K562 (cell line): ENCODE measurements at regions not wholly inside any gene's neighbourhood (a gene's known extent, or its start where the extent isn't known, plus 50 kb on each side); places are given as distances from the start of the nearest gene placed in this dataset.

Experiments used
- ATAC-seq: fragments of 200-7000 bp; cut with Tn5 transposase; 3 replicates; pipeline ENCODE4 v1.9.1; 2020; ENCODE audit warnings: moderate library complexity
- BruUV-seq: library from RNA; stranded (reverse); fragments of 400-500 nt; replicated peaks from 2 replicates; lab custom pipeline; 2021; lab: Mats Ljungman, UMichigan
- CTCF ChIA-PET: fragments of 300-600 bp; formaldehyde crosslinking; extraction: SDS; loops from one replicate; lab custom pipeline; 2021; ENCODE audit warnings: low intra/inter-chr PET ratio; lab: Yijun Ruan, JAX
- POLR2A ChIA-PET: fragments of 300-600, 350-650 bp; sonication (Branson Sonifier 250); formaldehyde crosslinking; extraction: SDS; loops from one replicate; lab custom pipeline; 2021; ENCODE audit warnings: antibody characterized with exemption, inconsistent platforms; lab: Yijun Ruan, JAX
- DNase-seq, 4 experiments: peaks; one replicate each; pipeline versions ENCODE4 v3.0.0 to v3.0.0-alpha.2; 2011 to 2018; ENCODE audit warnings: low spot score in 3 of 4, mixed read lengths in 3 of 4; ENCODE audit errors: extremely low read depth in 1 of 4
- FAIRE-seq: peaks from 2 replicates; lab custom pipeline; 2011; peaks lifted over from hg19 to GRCh38; lab: Jason Lieb, UNC
- H2AFZ ChIP-seq: 2 replicates; pipeline ENCODE4 v1.6.0; 2011; ENCODE audit warnings: low read depth, low read length, control low read depth, inconsistent platforms
- H3K27ac ChIP-seq: fragments of 200-600 bp; 3 replicates; pipeline ENCODE4 v1.8.0; 2011; ENCODE audit warnings: low read depth, mild to moderate bottlenecking, control low read depth, inconsistent platforms, low read length, moderate library complexity, mixed read lengths; ENCODE audit errors: extremely low read depth
- H3K27me3 ChIP-seq, 2 experiments: fragments of 300-600 bp in 1 of 2; 2 replicates in 1 of 2; 3 replicates in 1 of 2; pipeline versions ENCODE4 v1.6.0 to v1.8.0; 2011; ENCODE audit warnings: inconsistent platforms in 2 of 2, low read length in 2 of 2, mild to moderate bottlenecking in 1 of 2, mixed read lengths in 1 of 2, moderate library complexity in 1 of 2; ENCODE audit not compliant: control insufficient read depth in 2 of 2, insufficient read depth in 2 of 2
- H3K36me3 ChIP-seq: fragments of 300-600 bp; 3 replicates; pipeline ENCODE4 v1.8.0; 2011; ENCODE audit warnings: mild to moderate bottlenecking, low read length, inconsistent platforms; ENCODE audit not compliant: control insufficient read depth, insufficient read depth
- H3K4me1 ChIP-seq, 2 experiments: fragments of 200-600 bp in 1 of 2; replicated peaks in 1 of 2; 2 replicates in 1 of 2; 3 replicates in 1 of 2; pipeline versions ENCODE4 v1.5.1 to v1.8.0; 2011; ENCODE audit warnings: inconsistent platforms in 2 of 2, low read length in 2 of 2, mild to moderate bottlenecking in 1 of 2, mixed read lengths in 1 of 2, moderate library complexity in 1 of 2; ENCODE audit not compliant: control insufficient read depth in 2 of 2, insufficient read depth in 2 of 2
- H3K4me2 ChIP-seq: 2 replicates; pipeline ENCODE4 v1.6.1; 2011; ENCODE audit warnings: low read length, control low read depth, inconsistent platforms, mixed read lengths; ENCODE audit not compliant: insufficient read depth
- H3K4me3 ChIP-seq: fragments of 200-600 bp; sonication (generic), shearing (Covaris generic); 2 replicates; pipeline ENCODE4 v1.5.1; 2016; ENCODE audit warnings: control low read depth, inconsistent platforms
- H3K79me2 ChIP-seq: fragments of 200-600 bp; 3 replicates; pipeline ENCODE4 v1.8.0; 2011; ENCODE audit warnings: low read length, inconsistent platforms; ENCODE audit not compliant: control insufficient read depth, insufficient read depth
- H3K9ac ChIP-seq, 2 experiments: 2 replicates each; pipeline versions ENCODE4 v1.6.0 to v1.6.1; 2011; ENCODE audit warnings: low read depth in 2 of 2, low read length in 2 of 2, control low read depth in 1 of 2, inconsistent platforms in 1 of 2, mild to moderate bottlenecking in 1 of 2, mixed read lengths in 1 of 2; ENCODE audit not compliant: insufficient read depth in 1 of 2
- H3K9me1 ChIP-seq: one replicate; pipeline ENCODE4 v1.6.0; 2011; ENCODE audit warnings: inconsistent platforms, mild to moderate bottlenecking, low read length, moderate library complexity; ENCODE audit not compliant: control insufficient read depth, insufficient read depth
- H3K9me3 ChIP-seq: replicated peaks from 2 replicates; pipeline ENCODE4 v1.5.1; 2011; ENCODE audit warnings: low read depth, low read length, inconsistent platforms; ENCODE audit not compliant: control insufficient read depth, insufficient read depth
- H4K20me1 ChIP-seq: replicated peaks from 2 replicates; pipeline ENCODE4 v1.6.1; 2011; ENCODE audit warnings: low read length, inconsistent platforms, mixed read lengths; ENCODE audit not compliant: control insufficient read depth, insufficient read depth
- EZH2 ChIP-seq: IDR thresholded peaks from 2 replicates; pipeline ENCODE4 v1.6.1; 2012; ENCODE audit warnings: low read depth, mild to moderate bottlenecking, inconsistent platforms, low read length, borderline replicate concordance
- FUS ChIP-seq: fragments of 200-400 bp; formaldehyde crosslinking; optimal IDR thresholded peaks from 2 replicates; pipeline ENCODE3; 2017; ENCODE audit warnings: low read depth, low read length
- MCM2 ChIP-seq: fragments of 450-650 bp; IDR thresholded peaks from 2 replicates; pipeline ENCODE4 v1.6.1; 2017; ENCODE audit warnings: low read depth, mild to moderate bottlenecking
- PBX2 ChIP-seq, 2 experiments: IDR thresholded peaks in 1 of 2; conservative IDR thresholded peaks in 1 of 2; 2 replicates each; pipeline ENCODE4 v1.6.1; 2016; ENCODE audit warnings: low read depth in 2 of 2, mild to moderate bottlenecking in 1 of 2, missing compliant biosample characterization in 1 of 2, missing genetic modification characterization in 1 of 2, moderate library complexity in 1 of 2
- RFX5 ChIP-seq: IDR thresholded peaks from 2 replicates; pipeline ENCODE4 v1.6.1; 2011; ENCODE audit warnings: low read depth, mild to moderate bottlenecking, improper control_type of control experiment, low read length
- TAF9B ChIP-seq: fragments of 450-650 bp; IDR thresholded peaks from 2 replicates; pipeline ENCODE4 v1.6.1; 2018; ENCODE audit warnings: mild to moderate bottlenecking; ENCODE audit not compliant: partially characterized antibody
- TEAD2 ChIP-seq: fragments of 450-650 bp; IDR thresholded peaks from 2 replicates; pipeline ENCODE4 v1.6.1; 2016; ENCODE audit warnings: missing genetic modification characterization, control low read depth, missing compliant biosample characterization
- UBTF ChIP-seq, 2 experiments: IDR thresholded peaks; 2 replicates each; pipeline ENCODE4 v1.6.1; 2012; ENCODE audit warnings: improper control_type of control experiment in 2 of 2, low read depth in 2 of 2, low read length in 2 of 2, borderline replicate concordance in 1 of 2
- ZEB2 ChIP-seq: fragments of 450-650 bp; IDR thresholded peaks from 2 replicates; pipeline ENCODE4 v1.6.1; 2016
- ZKSCAN8 ChIP-seq: fragments of 200-800 bp; sonication (Bioruptor generic); IDR thresholded peaks from 2 replicates; pipeline ENCODE4 v1.6.1; 2016; ENCODE audit warnings: missing genetic modification characterization, missing compliant biosample characterization
- ZNF12 ChIP-seq: sonication (generic); formaldehyde crosslinking; IDR thresholded peaks from 2 replicates; pipeline ENCODE4 v1.4.0; 2020; ENCODE audit warnings: mild to moderate bottlenecking, missing genetic modification reagents
- ZNF133 ChIP-seq: fragments of 250-450 bp; sonication (Bioruptor Pico); IDR thresholded peaks from 2 replicates; pipeline ENCODE4 v1.4.0; 2020; ENCODE audit warnings: mild to moderate bottlenecking
- ZNF561 ChIP-seq: fragments of 450-650 bp; formaldehyde crosslinking; conservative IDR thresholded peaks from 2 replicates; pipeline ENCODE4 v1.4.0; 2020; ENCODE audit warnings: mild to moderate bottlenecking, moderate library complexity
- ZNF699 ChIP-seq: fragments of 250-450 bp; sonication (Bioruptor Pico); IDR thresholded peaks from 2 replicates; pipeline ENCODE4 v1.8.0; 2021; ENCODE audit warnings: mild to moderate bottlenecking, moderate library complexity; ENCODE audit not compliant: insufficient replicate concordance
- in situ Hi-C: fragments of 300-500 bp; cut with MboI; formaldehyde crosslinking; loops from 4 replicates; pipeline ENCODE4 v1.15.0; 2018; ENCODE audit warnings: inconsistent platforms, mixed read lengths
- intact Hi-C: fragments of 100-400 bp; cut with micrococcal nuclease; formaldehyde crosslinking; loops from 2 replicates; pipeline ENCODE4 v1.14.2; 2022

GRCh38 chr12:90261283-90261682 is 552.6 kb upstream of the ATP2B1 start:
- no peaks in the 10 kb centered on the region for H4K20me1 ChIP-seq
- H3K4me1 ChIP-seq, result no peaks in the 10 kb centered on the region
- no peaks in the 10 kb centered on the region for H3K36me3 ChIP-seq
- POLR2A ChIA-PET, result no interaction called here
- BruUV-seq, result no TSS peak
- H3K27ac ChIP-seq, result no peak overlapping the region
- CTCF ChIA-PET, result no interaction called here
- no peak for DNase-seq
- no peaks in the 10 kb centered on the region for H3K79me2 ChIP-seq
- no peak overlapping the region for H2AFZ ChIP-seq
- in situ Hi-C loops, result no loop called here
- no peak overlapping the region for H3K4me3 ChIP-seq
- intact Hi-C loops, result no loop called here
- H3K9ac ChIP-seq, result no peak overlapping the region
- no peaks in the 10 kb centered on the region for H3K27me3 ChIP-seq
- H3K9me3 ChIP-seq, result no peaks in the 10 kb centered on the region
- TF ChIP-seq TEAD2, result no peak
- TF ChIP-seq PBX2 (CRISPR knock-in tag; IDR thresholded peaks at IDR 0.05; ENCODE audit: low read depth), result no peak
- no peak for TF ChIP-seq PBX2 (tag; conservative IDR thresholded peaks at IDR 0.05; ENCODE audit: low read depth)
- TF ChIP-seq TAF9B, result no peak
- no peak for TF ChIP-seq EZH2
- TF ChIP-seq RFX5, result no peak
- no peak for TF ChIP-seq ZNF561
- TF ChIP-seq UBTF (IDR thresholded peaks at IDR 0.05; ENCODE audit: borderline replicate concordance in 1 of 2, low read depth in 2 of 2, low read length in 2 of 2), result no peak
- TF ChIP-seq MCM2, result no peak
- no peak for TF ChIP-seq ZNF699
- TF ChIP-seq ZEB2, result no peak
- TF ChIP-seq FUS, result no peak
- no peak for TF ChIP-seq ZNF12 (CRISPR knock-in tag)
- no peak for TF ChIP-seq ZKSCAN8 (CRISPR knock-in tag)
- no peak for TF ChIP-seq ZNF133 (CRISPR knock-in tag)
- no peak overlapping the region for H3K4me2 ChIP-seq
- no peak for ATAC-seq
- no peaks in the 10 kb centered on the region for H3K9me1 ChIP-seq
- no peak for FAIRE-seq
